OCI-LY1 (cell line): ENCODE measurements at regions not wholly inside any gene's neighbourhood (a gene's known extent, or its start where the extent isn't known, plus 50 kb on each side); places are given as distances from the start of the nearest gene placed in this dataset.

Experiments
- H2AFZ ChIP-seq: fragments of 200-600 bp; sonication (generic), shearing (Covaris generic); 2 replicates; pipeline ENCODE4 v1.6.0; 2014; ENCODE audit warnings: antibody characterized with exemption, mild to moderate bottlenecking, low read length
- H3F3A ChIP-seq: fragments of 200-600 bp; sonication (generic), shearing (Covaris generic); 2 replicates; pipeline ENCODE4 v1.6.0; 2014; ENCODE audit warnings: mild to moderate bottlenecking, antibody characterized with exemption, low read length, moderate library complexity; ENCODE audit not compliant: insufficient read depth
- H3K27ac ChIP-seq: fragments of 200-600 bp; sonication (generic); 2 replicates; pipeline ENCODE4 v1.5.1; 2014; ENCODE audit warnings: low read length, mixed run types, mild to moderate bottlenecking, low read depth; ENCODE audit not compliant: poor library complexity, severe bottlenecking
- H3K27me3 ChIP-seq: fragments of 200-600 bp; sonication (generic); 2 replicates; pipeline ENCODE4 v1.6.0; 2014; ENCODE audit warnings: antibody characterized with exemption, mild to moderate bottlenecking, low read length, moderate library complexity; ENCODE audit not compliant: insufficient read depth
- H3K36me3 ChIP-seq: fragments of 200-600 bp; sonication (generic); 2 replicates; pipeline ENCODE4 v1.6.1; 2014; ENCODE audit warnings: mild to moderate bottlenecking, antibody characterized with exemption, low read length, moderate library complexity, mixed read lengths; ENCODE audit not compliant: insufficient read depth
- H3K4me1 ChIP-seq: fragments of 200-600 bp; sonication (generic); 2 replicates; pipeline ENCODE4 v1.5.1; 2014; ENCODE audit warnings: mild to moderate bottlenecking, low read length, moderate library complexity; ENCODE audit not compliant: insufficient read depth, severe bottlenecking
- H3K4me2 ChIP-seq: fragments of 200-600 bp; sonication (generic), shearing (Covaris generic); 2 replicates; pipeline ENCODE4 v1.6.1; 2014; ENCODE audit warnings: low read length
- H3K4me3 ChIP-seq: fragments of 200-600 bp; sonication (generic); 2 replicates; pipeline ENCODE4 v1.5.1; 2014; ENCODE audit warnings: low read length, low read depth, mild to moderate bottlenecking, mixed read lengths; ENCODE audit not compliant: poor library complexity, severe bottlenecking
- H3K79me2 ChIP-seq: fragments of 200-600 bp; shearing (Covaris generic); 2 replicates; pipeline ENCODE4 v1.6.1; 2016; ENCODE audit warnings: mixed run types, low read length, mixed read lengths; ENCODE audit not compliant: insufficient read depth
- H3K9ac ChIP-seq: fragments of 200-600 bp; sonication (generic), shearing (Covaris generic); 2 replicates; pipeline ENCODE4 v1.6.1; 2014; ENCODE audit warnings: mild to moderate bottlenecking, low read length, mixed read lengths
- H3K9me2 ChIP-seq: fragments of 200-600 bp; sonication (generic), shearing (Covaris generic); 2 replicates; pipeline ENCODE4 v1.6.1; 2014; ENCODE audit warnings: low read depth, mild to moderate bottlenecking, low read length, mixed read lengths
- H3K9me3 ChIP-seq: fragments of 200-600 bp; shearing (Covaris generic); 2 replicates; pipeline ENCODE4 v1.6.1; 2014; ENCODE audit warnings: low read length, mixed read lengths
- H4K20me1 ChIP-seq: fragments of 200-600 bp; sonication (generic), shearing (Covaris generic); 2 replicates; pipeline ENCODE4 v1.6.0; 2016; ENCODE audit warnings: mild to moderate bottlenecking, low read length; ENCODE audit not compliant: insufficient read depth
- CTCF ChIP-seq: fragments of 200-600 bp; sonication (generic), shearing (Covaris generic); IDR thresholded peaks from 2 replicates; pipeline ENCODE4 v1.5.1; 2017; ENCODE audit warnings: mild to moderate bottlenecking, antibody characterized with exemption, low read length, moderate library complexity, mixed read lengths
- EZH2 ChIP-seq: fragments of 200-600 bp; sonication (generic), shearing (Covaris generic); IDR thresholded peaks from 2 replicates; pipeline ENCODE4 v1.8.0; 2017; ENCODE audit warnings: borderline replicate concordance, mixed run types, mild to moderate bottlenecking, antibody characterized with exemption, low read length, moderate library complexity, mixed read lengths

GRCh38 chr19:32201636-32202051 lies 143.8 kb upstream of the ZNF507 start:
- Histone ChIP-seq H3K9ac (no peak overlapping the region), H3K27ac (no peak overlapping the region), H3K36me3 (no peaks in the 10 kb centered on the region)

GRCh38 chr19:32202244-32202643 lies 143.2 kb upstream of the ZNF507 start:
- Histone ChIP-seq H3K9me2 (no peaks in the 10 kb centered on the region), H3F3A (no peaks in the 10 kb centered on the region), H2AFZ (no peak overlapping the region), H3K9me3 (no peaks in the 10 kb centered on the region), H3K27me3 (no peaks in the 10 kb centered on the region), H4K20me1 (no peaks in the 10 kb centered on the region), H3K27ac (no peak overlapping the region), H3K79me2 (no peaks in the 10 kb centered on the region), H3K4me3 (no peak overlapping the region), H3K36me3 (no peaks in the 10 kb centered on the region), H3K9ac (no peak overlapping the region), H3K4me1 (no peaks in the 10 kb centered on the region), H3K4me2 (no peak overlapping the region)
- TF ChIP-seq CTCF (no peak), EZH2 (no peak)

More at GRCh38 chr19:32201636-32202051, 143.8 kb upstream of the ZNF507 start:
- Histone ChIP-seq H2AFZ (no peak overlapping the region), H3K9me2 (no peaks in the 10 kb centered on the region), H3F3A (no peaks in the 10 kb centered on the region), H3K27me3 (no peaks in the 10 kb centered on the region), H3K4me3 (no peak overlapping the region), H3K79me2 (no peaks in the 10 kb centered on the region), H3K4me2 (no peak overlapping the region), H3K9me3 (no peaks in the 10 kb centered on the region), H4K20me1 (no peaks in the 10 kb centered on the region), H3K4me1 (no peaks in the 10 kb centered on the region)
- TF ChIP-seq EZH2 (no peak), CTCF (no peak)

GRCh38 chr19:32203161-32203560 lies 142.2 kb upstream of the ZNF507 start:
- H3K4me3 ChIP-seq: no peak overlapping the region
- H2AFZ ChIP-seq: no peak overlapping the region
- no peaks in the 10 kb centered on the region for H3K9me3 ChIP-seq
- no peaks in the 10 kb centered on the region for H3K4me1 ChIP-seq
- no peaks in the 10 kb centered on the region for H3K9me2 ChIP-seq
- no peaks in the 10 kb centered on the region for H4K20me1 ChIP-seq
- H3F3A ChIP-seq: no peaks in the 10 kb centered on the region
- H3K27me3 ChIP-seq: no peaks in the 10 kb centered on the region
- H3K36me3 ChIP-seq: no peaks in the 10 kb centered on the region
- H3K27ac ChIP-seq: no peak overlapping the region
- H3K9ac ChIP-seq: no peak overlapping the region
- H3K4me2 ChIP-seq: no peak overlapping the region
- no peaks in the 10 kb centered on the region for H3K79me2 ChIP-seq
- TF ChIP-seq EZH2 (no peak), CTCF (no peak)
